Pulmonary artery endothelial cell (primary cell): ENCODE measurements at regions not wholly inside any gene's neighbourhood (a gene's known extent, or its start where the extent isn't known, plus 50 kb on each side); places are given as distances from the start of the nearest gene placed in this dataset.

Source experiments
- DNase-seq: peaks from one replicate; pipeline ENCODE4 v3.0.0-alpha.2; 2011; ENCODE audit warnings: low read depth, low spot score

DNA sequence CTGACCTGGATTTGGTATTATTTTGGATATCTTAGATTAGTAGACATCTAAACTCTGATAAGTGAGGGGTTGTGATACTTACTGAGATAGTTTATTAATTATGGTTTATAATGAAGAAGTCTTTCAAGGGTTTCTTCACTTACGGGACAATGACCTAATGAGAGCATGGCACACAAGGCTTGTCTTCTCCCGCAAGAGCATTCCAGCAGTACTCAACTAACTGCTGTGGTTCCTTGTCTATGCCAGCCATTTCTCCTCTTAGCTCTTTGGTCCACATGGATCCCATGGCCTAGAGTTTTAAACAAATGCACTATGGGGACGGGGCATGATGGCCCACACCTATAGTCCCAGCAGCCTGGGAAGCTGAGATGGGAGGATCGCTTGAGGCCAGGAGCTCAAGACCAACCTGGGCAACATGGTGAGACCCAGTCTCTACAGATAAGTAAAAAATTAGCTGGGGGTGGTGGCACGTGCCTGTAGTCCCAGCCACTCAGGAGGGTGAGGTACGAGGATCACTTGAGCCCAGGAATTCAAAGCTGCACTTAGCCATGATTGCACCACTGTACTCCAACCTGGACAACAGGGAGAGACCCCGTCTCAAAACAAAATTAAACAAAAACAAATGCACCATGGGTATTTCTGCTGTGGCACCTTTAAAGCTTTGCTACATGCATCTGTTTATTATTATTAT lies 161.7 kb upstream of the MYCN start:
- no peak for DNase-seq

DNA sequence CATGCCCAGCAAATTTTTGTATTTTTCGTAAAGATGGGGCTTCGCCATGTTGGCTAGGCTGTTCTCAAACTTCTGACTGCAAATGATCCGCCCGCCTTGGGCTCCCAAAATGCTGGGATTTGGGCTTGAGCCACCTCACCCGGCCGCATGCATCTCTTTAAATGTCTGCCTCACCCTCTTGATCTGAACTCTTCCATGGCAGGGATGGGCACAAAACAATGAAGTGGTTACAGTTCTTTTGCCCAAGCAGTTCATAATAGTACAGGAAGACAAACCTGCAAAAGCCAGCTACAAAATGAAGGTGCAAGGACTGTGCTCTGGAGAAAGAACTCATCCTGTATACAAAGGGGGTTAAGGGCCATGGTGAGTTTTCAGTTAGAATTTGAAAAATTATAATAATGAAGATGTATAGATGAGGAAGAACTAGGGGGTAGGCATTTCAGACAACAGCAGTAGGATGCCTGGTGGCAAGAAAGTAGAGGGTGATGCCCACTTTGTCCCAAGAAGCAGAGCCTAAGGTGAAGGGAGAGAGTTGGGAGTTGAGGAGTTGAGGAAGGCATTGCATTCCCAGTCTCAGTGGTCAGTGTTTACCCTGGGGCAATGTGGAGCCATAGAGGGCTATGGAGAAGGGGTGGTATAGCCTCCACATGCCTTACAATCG lies 160.8 kb upstream of the MYCN start:
- DNase-seq = no peak

DNA sequence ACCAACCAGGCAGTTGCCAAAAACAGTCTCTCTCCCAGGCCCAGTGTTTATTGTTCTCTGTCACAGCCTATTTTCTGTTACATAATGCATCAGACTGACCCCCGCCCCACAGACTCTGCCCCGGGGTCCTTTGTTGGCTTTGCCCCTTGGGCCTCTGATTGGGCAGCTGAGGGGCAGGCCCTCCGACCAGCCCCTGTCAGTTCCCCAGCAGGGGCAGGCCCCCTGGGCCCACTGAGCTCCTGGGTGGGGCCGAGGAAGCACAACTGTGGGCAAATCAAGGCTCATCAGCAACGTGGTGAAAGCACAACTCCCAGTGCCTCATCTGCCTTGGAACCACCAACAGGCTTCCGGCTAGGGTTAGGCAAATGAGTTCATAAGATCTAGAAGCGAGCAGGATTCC lies 160.1 kb upstream of the MYCN start:
- DNase-seq = no peak

DNA sequence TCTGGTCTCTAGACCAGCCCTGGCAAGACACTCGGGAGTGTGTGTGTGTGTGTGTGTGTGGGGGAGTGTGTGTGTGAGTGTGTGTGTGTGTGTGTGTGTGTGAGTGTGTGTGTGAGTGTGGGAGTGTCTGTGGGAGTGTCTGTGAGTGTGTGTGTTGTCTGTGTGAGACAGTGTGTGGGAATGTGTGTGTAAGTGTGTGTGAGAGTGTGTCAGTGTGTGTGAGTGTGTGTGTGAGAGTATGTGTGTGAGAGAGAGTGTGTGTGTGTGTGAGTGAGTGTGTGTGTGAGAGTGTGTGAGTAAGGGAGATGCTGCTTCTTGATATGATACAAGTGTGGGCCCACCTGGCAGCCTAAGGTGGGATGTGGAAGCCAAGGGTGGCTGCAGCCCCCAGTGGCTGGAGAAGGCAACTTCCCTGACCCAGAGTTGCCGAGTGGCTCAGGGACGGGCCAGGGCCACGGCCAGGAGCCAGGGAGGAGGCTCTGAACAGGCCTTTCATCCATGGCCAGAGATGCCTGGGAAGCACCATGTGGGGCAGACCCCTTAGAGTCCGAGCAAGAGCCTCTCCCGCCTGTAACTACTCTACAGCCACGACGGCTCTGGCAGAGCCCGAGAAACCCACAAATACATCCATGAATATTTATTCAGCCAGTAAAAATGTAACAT lies 159.3 kb upstream of the MYCN start:
- DNase-seq = no peak

DNA sequence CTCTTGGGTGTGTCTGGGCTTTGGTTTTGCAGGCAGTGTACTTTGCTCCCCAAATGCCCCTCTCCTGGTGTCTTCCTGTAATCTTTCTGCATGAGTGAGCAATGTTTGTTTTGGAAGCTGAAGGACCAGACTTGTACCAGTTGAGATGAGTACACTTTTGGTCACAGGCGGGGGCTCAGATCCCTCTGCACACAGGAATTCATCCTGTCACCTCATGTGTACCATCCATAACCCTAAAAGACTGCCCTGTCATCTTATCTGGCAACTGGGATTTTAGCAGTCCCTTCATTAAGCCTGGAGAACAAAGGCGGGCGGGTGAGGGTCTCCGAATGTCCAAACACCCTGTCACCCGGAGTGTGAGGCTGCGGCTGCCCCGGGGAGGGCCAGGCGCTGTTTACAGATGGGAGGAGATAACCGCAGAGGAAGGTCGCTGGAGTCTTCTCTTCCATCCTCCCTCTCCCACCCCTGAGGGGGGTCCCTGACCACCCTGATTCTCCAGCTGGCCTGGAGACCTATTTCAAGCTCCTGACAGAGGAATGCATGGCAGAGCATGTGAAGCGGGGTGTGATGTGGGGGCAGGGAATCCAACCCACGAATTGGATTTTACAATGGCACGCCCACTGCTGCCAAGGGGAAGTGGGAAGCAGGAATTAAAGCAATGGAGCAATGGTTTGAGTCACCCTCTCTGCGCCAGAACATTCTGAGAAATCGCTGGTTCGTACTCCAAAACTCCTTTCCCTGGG lies 158.2 kb upstream of the MYCN start:
- no peak for DNase-seq

DNA sequence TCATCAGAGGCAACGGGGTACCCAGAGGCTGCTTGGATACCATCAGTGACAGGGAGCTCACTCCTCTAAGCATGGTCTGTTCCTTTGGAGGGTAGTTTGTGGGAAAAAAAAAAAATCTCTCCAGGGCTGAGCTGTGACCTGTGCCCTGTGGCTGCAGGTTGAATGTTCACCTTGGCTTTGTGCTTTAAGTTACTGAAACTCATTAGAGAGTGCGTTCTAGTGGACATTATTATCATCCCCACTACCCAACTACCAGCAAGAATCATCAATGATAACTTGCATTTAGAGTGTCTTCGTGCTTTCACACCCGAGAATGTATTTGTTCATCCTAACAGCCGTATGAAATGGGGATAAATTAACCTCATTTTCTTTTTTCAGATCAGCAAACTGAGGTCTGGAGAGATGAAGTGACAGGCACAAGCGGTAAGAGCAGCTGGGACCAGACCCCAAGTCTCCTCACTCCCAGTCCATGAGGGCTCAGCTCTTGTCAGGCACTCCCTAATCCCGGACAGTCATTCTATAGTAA lies 157.5 kb upstream of the MYCN start:
- DNase-seq = no peak

DNA sequence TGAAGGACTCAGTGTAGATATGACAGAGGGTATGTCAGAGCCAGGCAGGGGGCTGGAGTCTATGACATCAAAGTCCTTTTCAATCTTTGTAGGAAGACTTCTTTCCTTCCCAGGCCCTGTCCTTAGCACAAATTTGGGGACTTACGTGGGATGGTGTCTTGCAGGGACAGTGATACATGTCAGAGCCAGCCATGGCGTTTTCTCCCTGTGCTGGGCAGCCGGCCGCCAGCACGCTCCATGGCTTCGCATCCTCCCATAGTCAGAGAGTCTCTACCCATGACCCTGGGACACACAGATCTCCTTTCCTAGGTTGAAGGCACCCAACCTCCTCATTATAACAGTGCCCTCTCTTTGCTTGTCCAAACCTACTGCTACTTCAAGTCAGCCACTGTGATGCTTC lies 156.9 kb upstream of the MYCN start:
- DNase-seq = no peak

DNA sequence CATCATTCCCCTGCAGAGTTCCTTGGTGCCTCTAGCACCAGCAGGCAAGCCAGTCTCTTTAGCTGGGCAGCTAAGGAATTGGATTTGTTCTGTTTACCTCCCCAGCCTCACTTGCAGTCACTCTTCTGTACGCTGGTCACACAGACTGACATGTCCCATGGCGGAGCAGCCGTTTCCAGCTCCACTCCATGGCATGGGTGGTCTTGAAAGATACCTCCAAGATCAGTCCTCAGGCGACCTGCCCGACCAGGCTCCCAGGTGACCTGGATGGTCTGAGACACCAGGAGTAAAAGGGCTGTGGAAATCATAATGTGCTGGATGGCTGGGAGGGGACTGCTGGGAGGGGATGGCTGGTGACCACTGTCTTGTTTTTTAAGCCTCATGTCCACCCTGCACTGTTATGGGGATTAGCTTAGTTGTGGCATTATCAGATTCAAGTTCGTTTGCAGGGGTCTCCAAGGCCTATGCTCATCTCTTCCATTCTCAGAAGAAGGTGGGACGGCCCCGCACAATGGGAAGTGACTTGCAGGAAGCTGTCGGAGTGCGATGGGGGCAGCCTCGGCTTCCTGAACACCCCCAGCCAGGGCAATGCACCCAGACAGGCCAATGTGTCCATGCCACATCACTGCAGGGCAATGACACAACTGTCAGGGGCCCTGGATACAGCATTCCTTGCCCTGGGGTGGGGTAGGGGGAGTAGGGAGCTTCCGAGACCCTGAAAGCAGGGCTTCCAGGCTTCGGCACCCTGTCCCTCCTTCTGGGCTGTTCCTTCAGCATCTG lies 156.1 kb upstream of the MYCN start:
- DNase-seq = no peak

DNA sequence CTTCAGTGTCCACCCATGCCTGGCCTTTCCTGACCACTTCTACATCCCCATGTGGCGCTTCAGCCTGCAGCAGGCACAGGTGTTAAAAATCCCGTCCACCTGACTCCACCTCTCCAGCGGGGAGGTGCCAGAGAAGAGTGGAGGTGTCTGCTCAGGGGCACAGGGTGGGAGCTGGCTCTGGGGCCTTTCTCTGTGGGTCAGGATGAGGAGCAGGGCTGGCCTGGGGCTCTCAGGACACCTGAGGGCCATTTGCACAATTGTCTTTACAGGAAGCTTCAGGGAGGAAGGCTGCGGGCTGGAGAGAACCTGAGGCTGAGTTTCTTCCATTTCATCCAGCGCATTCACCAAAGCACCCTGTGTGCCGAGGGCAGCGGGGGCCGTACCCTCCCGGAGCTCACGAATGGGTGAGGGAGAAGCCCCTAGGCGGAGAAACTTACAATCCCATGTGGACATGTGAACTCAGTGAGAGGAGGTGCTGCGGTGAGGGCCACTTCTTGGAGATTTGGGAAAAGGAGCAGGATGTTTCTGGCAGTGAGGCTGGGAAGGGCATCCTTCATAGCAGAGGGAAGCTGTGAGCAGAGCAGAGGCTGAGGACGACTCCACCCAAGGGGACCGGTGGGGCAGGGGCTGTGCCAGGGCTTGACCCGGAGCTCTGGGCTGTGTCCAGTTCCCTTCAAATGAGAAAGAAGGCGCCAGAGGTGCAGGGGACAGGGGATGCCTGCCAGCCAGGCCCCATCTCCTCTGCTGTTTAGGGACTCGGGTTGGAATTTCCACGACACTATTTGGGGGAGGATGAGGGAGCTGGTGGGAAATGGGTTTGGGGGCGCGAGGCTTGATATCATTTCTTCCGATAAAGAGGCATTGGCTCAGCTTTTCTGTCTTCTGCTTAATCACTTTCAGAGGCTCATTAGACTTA lies 155.2 kb upstream of the MYCN start:
- DNase-seq = no peak

DNA sequence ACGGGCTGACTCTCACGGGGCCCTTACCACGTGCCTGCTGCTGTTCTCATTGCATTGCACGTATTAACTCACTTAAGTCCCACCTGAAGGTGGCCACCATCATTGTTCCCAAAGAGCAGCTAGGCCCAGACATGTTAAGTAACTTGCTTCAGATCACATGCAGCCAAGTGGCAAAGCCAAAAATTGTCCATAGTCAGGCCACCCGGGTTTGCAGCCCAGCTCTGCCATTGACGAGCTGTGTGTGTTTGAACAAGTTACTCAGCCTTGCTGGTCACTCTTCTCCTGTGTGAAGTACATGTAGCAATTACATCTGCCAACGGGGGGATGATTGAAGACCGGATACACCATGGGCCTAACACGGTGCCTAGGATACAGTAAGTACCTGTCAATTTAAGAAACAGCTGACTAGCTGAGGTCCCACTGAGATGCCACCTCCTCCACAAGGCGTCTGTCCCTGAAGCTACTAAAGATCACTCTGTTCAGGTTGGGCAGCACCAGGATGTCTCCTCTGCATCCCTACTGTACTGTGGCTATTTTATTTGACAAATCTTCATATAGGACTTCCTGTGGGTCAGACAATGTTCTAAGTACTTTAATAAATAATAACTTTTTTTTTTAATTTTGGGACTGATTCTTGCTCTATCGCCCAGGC lies 154.2 kb upstream of the MYCN start:
- DNase-seq = no peak

DNA sequence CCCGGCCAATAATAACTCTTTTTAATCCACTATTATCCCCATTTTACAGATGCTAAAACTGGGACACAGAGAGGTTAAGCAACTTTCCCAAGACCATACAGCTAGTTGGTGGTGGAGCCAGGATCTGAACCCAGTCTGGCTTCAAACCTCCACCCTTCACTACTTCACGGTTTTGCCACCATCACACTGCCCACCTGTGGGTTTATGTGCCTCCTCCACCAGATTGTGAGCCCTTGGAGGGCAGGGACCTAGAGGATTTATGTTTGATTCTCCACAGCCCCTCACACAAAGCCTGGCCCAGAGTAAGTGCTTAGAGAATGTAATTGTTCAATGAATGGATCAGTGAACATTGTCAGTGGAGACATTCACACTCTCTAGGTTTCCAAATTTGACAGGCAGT lies 153.4 kb upstream of the MYCN start:
- DNase-seq = no peak

DNA sequence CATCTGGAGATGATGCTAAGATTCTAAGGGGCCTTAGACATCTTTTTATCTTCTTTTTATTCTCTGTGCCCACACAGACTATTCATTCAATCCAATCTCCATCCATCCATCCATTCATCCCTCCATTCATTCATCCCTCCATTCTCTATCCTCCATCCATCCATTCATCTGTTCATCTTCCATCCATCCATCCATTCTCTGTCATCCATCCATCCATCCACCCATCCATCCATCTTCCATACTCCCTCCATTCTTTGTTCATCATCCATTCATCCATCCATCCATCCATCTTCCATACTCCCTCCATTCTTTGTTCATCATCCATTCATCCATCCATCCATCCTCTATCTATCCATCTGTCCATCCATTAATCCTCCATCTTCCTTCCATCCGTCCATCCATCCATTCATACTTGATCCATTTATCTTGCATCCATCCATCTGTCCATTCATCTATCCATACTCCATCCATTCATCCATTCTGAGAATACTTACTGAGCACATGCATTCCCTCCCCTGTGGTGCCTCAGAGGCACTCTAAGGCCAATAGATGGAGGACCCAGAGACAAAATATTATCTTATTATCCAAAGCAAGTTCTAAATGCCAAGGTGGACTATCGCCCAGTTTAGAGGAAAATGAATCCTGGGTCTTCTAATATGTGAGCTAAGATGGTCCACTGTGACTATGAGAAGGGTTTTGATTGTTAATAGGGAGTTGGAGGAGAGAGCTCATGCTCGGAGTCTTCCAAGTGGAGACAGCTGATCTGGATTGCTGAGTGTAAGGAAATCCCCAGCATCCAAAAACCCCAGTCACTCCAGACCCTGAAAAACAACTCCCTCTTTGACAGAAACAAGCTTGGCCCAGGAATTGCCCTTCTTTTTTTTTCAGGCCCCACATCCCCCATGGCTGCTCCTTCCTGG lies 152.6 kb upstream of the MYCN start:
- DNase-seq = no peak

DNA sequence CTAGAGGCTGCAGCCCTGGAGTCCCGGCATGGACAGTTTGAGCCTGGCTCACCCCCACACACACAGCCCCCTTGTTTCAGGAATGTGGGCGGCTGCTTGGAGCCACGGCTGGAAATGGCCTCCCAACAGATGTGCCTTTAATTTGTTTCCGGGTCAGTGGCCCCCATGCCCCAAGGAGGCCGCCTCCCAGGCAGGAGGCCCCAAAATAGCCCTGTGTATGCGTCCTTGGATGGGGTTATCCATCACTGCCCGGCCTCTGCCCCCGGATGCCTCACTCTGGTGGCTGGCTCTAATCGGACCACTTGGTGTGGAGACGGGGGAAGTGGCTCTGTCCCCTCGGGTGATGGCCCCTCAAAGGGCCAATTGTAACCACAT lies 151.9 kb upstream of the MYCN start:
- no peak for DNase-seq

DNA sequence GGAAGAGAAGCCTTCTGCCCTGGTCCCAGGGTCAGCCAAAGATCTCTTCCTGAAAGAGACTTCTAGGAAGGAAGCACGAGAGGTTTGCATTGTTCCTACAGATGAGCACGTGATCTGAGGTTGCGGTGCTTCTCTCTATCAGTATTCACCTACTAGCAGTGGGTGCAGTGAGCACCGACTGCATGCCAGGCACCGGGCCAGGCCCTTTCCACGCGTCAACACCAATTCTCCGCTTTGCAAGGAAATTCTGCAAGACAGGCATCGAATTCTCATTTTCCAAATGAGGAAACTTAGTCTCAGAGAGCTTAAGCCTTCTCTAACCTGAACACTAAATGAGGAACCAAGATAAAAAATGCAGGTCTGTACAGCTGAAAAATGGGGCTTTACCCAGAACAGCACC lies 151.5 kb upstream of the MYCN start:
- no peak for DNase-seq

DNA sequence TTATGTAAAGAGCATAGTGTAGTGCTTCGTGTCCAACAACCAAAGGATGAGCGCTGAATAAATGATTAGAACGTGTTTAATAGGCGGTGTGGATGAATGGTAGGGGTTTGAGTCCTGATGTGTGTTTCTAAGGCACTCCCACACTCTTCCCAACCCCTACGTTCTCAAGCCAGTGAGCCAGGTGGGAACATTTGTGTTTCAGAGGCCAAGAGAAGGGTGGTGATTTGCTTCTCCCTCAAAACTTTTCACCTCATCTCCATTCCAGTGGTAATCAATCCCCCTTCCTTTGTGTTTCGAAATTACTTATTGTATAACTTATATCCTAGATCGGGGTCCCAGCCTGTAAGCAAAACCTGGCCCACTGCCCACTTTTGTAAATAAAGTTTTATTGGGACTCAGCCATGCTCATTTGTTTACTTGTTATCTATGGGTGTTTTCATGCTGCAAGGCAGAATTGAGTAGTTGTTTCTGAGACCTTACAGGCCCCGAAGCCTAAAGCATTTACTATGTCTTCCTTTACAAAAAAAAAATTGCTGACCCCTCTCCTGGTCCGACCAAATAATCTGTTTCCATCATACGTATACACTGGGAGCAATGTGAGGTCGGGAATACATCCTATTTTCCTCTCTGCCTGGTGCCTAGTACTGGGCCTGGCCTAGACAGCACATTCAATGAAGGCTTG lies 150.8 kb upstream of the MYCN start:
- no peak for DNase-seq

DNA sequence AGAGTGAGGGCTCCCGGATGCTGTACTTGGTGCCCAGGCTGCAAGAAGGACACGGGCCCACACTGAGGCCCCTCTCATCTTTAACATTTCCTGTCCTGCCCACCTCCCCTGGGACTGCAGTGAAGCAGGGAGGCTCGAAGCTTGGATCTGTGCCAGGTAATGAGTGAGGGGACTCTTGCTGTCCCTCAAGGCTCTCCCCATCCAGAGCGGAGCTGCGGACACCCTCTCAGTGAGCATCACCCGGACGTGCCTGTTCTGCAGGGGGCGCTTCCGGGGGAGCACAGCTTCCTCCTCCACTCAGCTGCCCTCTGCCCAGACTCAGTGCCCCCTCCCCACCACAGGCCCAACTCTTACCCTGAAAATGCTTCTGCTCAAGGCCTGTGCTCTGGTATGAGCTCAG lies 150.0 kb upstream of the MYCN start:
- DNase-seq = no peak

DNA sequence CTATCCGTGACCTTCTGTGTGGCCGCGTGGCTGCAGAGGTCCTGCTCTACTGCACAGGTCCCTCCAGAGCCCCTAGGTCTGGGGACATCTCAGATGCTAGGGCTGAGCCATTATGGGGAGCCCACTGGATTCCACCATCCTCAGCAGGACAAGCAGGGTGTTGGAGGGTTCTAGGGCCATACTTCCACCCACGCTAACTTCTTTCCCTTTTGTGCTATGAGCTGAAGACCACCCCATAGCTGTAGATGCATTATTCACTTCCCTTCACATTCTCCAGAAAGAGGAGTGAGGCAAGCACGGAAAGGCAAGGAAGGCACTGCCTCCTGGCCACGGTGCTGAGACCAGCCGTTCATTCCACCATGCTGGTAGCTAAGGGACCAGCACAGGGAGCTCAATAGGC lies 149.5 kb upstream of the MYCN start:
- no peak for DNase-seq

DNA sequence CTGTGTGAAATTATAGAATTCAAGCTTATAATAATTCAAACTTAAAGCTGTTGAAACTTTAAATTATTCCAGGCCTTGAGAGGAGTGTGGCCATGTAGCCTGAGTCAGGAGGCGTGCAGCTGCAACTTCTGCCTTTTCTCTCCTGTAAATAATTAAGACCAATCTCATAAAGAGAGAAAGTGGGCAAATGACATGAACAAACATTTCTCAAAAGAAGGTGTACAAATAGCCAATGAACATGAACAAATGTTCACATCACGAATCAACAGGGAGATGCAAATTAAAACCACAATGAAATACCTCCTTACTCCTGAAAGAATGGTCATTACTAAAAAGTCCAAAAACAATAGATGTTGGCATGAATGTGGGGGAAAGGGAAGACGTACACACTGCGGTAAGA lies 149.1 kb upstream of the MYCN start:
- no peak for DNase-seq
